AG04449 (cell line): ENCODE measurements at regions not wholly inside any gene's neighbourhood (a gene's known extent, or its start where the extent isn't known, plus 50 kb on each side); places are given as distances from the start of the nearest gene placed in this dataset.

ENCODE experiments used
- CTCF ChIA-PET: fragments of 350-600 bp; formaldehyde crosslinking; extraction: SDS; loops from one replicate; lab custom pipeline; 2021; ENCODE audit warnings: antibody characterized with exemption; lab: Yijun Ruan, JAX
- POLR2A ChIA-PET: fragments of 400-600, 350-600 bp; formaldehyde crosslinking; extraction: SDS; loops from one replicate; lab custom pipeline; 2020; ENCODE audit warnings: antibody characterized with exemption, inconsistent platforms; lab: Yijun Ruan, JAX
- DNase-seq: peaks from one replicate; pipeline ENCODE4 v3.0.0-alpha.2; 2010; ENCODE audit warnings: low read depth, low spot score
- H3K4me3 ChIP-seq: 2 replicates; pipeline ENCODE4 v1.5.1; 2011; ENCODE audit warnings: low read depth, mild to moderate bottlenecking, control low read depth, low read length
- CTCF ChIP-seq: IDR thresholded peaks from one replicate; pipeline ENCODE4 v1.5.1; 2011; ENCODE audit warnings: mild to moderate bottlenecking, moderate library complexity, low read length, control low read depth, inconsistent platforms; ENCODE audit not compliant: insufficient read depth; ENCODE audit errors: missing control alignments

DNA sequence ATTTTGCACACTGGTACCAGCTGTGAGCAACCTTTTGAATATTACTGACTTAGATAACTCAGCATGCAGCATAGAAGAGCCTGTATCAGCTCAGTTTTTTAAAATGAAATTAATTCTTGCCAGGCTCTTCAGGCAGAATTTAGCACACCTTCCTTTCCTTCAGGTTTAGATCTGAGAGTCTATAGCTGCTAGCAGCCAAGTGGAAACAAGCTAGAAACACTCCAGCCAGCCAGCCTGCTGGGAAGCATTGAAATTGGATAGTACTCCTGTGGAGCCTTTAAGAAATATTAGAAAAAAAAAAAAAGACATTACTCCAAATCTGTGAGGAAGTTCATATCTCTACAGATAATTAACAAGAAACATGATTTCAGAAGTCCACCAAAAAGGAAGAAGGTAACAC is 812.2 kb downstream of the DTWD2 start:
- TF ChIP-seq CTCF, result no peak
- ChIA-PET POLR2A (no interaction called here), CTCF (no interaction called here)
- DNase-seq, result no peak
- H3K4me3 ChIP-seq, result no peak overlapping the region

- no peak for TF ChIP-seq CTCF
- CTCF ChIA-PET, result no interaction called here
- POLR2A ChIA-PET, result no interaction called here
- DNase-seq, result no peak
- H3K4me3 ChIP-seq, result no peak overlapping the region
Observed at GRCh38 chr5:118174671-118175070, 813.7 kb downstream of the DTWD2 start.

DNA sequence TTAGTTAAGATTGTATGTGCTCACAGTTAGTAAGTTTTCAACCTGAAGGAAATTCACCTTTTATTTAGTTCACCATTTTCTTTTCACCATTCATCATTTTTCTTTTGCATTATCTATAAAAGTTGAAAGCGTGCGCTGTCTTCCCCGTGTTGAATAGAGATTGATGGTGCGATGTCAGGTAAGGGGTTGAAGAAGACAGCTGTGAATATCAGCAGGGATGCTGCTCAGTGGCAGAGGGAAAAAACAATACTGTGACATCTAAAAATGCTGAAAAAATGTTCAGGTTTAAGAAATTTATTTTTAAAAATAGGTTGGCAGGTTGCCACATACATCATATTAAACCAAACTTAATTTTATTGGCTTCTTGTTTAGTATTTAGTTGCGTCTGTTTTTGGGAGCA is 815.0 kb downstream of the DTWD2 start:
- no peak overlapping the region for H3K4me3 ChIP-seq
- TF ChIP-seq CTCF, result no peak
- POLR2A ChIA-PET, result no interaction called here
- CTCF ChIA-PET, result no interaction called here
- no peak for DNase-seq

DNA sequence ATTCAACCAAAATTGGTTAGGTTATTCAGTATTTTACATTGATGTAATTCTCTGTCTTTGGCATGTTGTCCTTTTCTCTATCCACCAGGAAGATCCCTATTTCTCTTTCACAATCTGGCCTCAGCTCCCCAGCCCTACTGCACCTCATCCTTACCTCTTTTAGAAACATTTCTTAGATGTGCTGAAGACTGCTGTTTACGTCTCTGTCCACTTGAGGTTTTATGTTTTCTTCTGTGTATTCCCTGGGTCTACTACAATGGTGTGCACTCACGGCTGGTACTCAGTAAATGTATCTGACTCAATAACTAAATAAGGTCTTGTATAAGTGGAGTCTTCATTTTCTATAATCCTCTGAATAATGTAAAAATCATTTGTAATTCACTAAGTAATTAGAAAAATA is 822.7 kb downstream of the DTWD2 start:
- H3K4me3 ChIP-seq, result no peak overlapping the region
- POLR2A ChIA-PET, result no interaction called here
- DNase-seq, result no peak
- CTCF ChIA-PET, result no interaction called here
- no peak for TF ChIP-seq CTCF

DNA sequence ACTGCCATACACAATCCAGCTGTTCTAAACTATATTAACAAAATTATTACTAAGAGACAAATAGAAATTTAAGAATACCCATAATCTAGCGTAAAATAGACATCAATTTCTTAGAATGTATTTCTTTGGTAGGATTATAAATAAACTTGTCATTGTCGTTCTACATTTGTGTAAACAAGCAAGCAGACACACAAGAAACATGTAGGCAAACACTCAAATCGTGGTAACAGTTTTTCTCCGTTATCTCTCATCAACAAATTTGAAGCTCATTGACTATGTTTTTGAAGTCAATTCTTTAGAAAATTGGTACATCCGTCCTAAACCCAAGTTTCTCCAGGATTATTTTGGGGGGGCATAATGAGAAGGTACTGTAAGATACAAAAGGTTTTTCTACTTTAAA is 832.2 kb downstream of the DTWD2 start:
- ChIA-PET POLR2A (no interaction called here), CTCF (no interaction called here)
- H3K4me3 ChIP-seq, result no peak overlapping the region
- DNase-seq, result no peak
- TF ChIP-seq CTCF, result no peak

DNA sequence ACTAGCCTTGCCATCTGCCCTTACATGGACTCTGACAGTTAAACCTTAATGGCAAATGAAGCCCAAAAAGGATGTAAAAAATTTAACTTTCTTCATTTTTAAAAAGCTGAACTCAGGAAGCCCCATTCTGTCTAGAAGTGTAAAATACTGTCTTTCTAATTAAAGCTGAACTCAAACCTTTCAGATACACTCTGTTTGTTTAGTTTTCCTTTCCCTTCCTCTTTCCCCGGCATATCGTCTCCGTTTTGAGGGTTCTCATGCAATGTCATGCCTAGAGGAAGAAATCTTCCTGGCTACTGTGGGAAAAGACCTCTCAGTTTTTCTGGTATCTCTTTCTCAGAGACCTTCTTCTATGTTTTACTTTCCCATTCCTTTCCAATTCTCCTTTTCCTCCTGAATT is 841.5 kb downstream of the DTWD2 start:
- TF ChIP-seq CTCF, result no peak
- CTCF ChIA-PET, result no interaction called here
- POLR2A ChIA-PET, result no interaction called here
- no peak overlapping the region for H3K4me3 ChIP-seq
- DNase-seq, result no peak
